CD4-positive, alpha-beta T cell treated with Interleukin-12 subunit alpha and Interleukin-12 subunit beta, for 1 hour (primary cell): ENCODE measurements at regions not wholly inside any gene's neighbourhood (a gene's known extent, or its start where the extent isn't known, plus 50 kb on each side); places are given as distances from the start of the nearest gene placed in this dataset.
"Not testable (repeated sequence)": the region's sequence is repeated elsewhere in the genome, so short reads cannot be mapped to it uniquely, and the experiment has no call there.

Source experiments
- DNase-seq: peaks from one replicate; pipeline ENCODE4 v3.0.0-alpha.2; 2020

DNA sequence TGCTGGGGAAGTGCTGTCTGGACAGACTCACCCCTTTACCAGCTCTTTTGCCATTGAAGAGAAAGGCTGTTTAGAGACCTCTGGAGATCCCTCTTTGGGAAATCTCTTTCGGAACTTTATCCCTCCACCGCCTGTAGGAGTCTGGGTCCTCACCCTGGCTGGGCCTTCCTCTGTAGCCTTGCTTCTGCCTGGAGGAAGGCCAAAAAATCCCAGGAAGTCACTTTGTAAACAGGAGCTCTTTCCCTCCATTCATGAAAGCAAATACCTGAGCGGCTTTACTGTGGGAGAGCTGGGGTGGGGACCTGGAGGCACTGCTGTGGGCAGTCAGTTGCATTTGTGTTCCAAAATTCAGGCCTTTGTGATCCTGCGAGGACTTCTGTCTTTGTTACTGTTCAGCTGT is 126.2 kb downstream of the KLF6 start:
- no peak for DNase-seq

- DNase-seq, result no peak
Measured at GRCh38 chr10:3656214-3656613, 128.8 kb downstream of the KLF6 start.

DNA sequence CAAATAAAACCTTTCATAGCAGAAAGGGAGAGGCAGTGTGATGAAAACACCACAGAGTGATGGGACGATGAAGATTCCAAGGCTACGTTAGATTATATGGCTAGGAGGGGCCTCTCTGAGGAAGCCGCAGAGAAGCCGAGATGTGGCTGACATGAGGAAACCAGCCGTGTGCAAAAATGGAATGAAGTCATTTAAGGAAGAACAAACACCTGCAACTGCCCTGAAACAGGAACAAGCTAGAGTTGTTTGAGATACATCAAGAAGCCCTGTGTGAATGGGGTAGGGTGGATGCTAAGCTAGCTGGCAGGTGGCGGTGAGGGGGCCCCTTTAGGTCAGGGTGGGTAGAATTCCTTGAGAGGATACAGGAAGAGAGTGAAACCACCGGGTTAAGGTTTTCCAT is 129.5 kb downstream of the KLF6 start:
- no peak for DNase-seq

DNA sequence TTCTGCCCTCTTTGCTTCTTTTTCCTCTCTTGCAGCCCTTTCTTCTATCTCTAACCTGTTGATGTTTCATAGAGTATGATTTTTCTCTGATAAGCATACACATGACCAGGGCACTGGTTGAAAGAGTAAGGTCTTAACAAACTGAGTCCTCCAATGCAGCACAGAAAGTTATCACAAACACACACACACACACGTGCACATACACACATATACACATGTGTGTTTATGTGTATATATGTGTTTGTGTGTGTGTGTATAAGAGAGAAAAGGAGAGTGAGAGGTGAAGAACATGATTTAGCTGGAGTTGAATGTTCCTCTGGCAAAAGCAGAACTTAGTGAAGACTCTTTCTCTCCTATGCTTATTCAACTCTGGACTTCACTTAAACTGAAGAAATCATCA is 130.0 kb downstream of the KLF6 start:
- DNase-seq, result no peak

- DNase-seq, result no peak
Measured at GRCh38 chr10:3654496-3654895, 130.5 kb downstream of the KLF6 start.

DNA sequence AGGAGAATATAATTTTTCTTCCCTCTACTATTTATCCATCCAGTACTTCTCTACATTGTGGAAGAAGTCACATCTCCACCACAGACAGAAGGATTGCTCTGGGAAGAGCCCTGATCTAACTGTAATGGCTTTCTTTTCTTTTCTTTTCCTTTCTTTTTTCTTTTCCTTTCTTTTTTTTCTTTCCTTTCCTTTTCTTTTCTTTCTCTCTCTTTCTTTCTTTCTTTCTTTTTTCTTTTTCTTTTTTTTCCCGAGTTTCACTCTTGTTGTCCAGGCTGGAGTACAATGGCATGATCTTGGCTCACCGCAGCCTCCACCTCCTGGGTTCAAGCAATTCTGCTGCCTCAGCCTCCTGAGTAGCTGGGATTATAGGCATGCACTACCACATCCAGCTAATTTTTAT is 131.7 kb downstream of the KLF6 start:
- DNase-seq, result not testable (repeated sequence)

DNA sequence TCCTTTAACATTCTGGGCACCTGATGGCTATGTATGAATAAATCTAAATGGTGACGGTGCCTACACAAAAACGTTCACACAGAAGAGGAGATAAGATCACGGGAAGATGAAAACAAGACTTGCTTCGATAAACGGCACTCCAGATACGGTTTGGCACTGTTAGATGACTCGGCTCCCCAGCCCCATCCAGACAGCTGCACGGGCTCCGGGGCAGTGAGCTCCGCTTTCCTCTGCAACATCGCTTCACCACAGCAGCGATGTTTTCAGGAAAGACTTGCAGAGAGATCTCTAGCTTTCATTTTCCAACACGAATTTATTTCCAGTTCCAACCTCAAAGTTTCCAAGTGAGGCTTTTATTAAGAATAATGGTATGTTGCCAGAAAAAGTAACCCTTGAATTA is 132.1 kb downstream of the KLF6 start:
- DNase-seq, result peak; percentile 4

DNA sequence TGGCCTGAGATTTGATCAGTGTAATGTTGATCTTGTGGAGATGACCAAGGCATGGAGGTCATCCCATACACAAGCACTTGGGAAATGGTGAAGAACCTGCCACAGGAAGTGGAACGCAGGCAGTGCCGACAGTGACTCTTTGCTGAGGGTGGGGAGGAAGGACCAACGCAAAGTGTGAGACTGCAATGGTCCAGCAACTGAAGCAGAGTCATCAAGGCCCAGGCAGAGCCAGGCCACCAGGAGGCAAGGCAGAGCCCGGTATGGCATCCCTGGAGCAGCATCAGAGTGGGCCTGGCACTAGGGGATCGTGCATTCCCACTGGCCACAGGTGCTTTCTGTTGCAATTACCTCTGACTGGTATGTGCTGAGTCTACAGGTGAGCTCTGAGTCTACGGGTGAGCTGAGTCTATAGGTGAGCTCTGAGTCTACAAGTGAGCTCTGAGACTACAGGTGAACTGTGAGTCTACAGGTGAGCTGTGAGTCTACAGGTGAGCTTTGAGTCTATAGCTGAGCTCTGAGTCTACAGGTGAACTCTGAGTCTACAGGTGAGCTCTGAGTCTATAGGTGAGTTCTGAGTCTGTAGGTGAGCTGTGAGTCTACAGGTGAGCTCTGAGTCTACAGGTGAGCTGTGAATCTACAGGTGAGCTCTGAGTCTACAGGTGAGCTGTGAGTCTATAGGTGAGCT is 132.9 kb downstream of the KLF6 start:
- no peak for DNase-seq

GRCh38 chr10:3648576-3648975 is 136.4 kb downstream of the KLF6 start:
- DNase-seq, result no peak

DNA sequence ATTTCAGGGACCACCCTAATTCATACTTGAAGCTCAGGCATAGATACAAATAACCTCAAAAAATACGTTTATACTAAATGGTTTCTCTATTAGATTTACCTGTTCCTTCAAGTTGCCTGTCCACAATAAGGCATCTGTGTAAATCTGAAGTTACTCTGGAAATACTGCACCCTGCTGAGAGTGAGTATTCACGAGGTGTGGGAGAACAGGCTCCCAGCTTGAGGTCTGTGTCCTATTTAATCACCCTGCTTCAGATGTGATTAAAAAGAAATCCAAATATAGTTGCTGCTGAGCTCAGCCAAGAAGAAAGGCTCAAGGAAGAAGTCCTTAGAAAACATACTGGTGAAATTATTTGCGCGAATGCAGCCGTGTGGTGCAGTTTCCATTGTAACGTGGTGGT is 136.8 kb downstream of the KLF6 start:
- no peak for DNase-seq

GRCh38 chr10:3647074-3647473 is 137.9 kb downstream of the KLF6 start:
- no peak for DNase-seq

DNA sequence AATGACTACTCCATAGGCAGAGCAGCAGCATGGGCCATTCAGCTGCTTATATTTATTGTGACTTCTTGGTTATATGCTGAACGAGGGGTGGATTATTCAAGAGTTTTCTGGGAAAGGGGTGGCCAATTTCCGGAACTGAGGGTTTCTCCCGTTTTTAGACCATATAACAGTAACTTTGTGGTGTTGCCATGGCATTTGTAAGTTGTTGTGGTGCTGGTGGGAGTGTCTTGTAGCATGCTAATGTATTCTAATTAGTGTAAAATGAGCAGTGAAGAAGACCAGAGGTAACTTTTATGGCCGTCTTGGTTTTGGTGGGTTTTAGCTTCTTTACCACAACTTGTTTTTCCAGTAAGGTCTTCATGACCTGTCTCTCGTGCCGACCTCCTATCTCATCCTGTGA is 139.6 kb downstream of the KLF6 start:
- DNase-seq, result no peak

DNA sequence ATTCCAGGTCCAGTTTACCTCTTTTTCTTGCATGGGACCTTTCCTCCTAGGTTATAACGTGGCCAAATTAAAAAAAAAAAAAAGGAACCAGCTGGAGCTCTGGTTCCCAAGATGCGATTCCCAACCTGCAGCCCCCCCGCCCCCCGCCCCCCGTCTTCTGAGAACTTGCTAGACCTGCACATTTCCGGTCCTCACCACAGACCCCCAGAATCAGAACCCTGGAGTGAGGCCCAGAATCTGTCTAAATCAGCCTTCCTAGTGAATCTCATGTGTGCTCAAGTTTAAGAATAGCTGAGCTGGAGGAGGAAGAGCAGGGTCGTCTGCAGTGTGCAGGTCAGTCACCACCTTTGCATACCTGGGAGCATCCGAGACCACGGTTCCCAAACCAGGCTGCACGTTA is 144.2 kb downstream of the KLF6 start:
- DNase-seq, result no peak

DNA sequence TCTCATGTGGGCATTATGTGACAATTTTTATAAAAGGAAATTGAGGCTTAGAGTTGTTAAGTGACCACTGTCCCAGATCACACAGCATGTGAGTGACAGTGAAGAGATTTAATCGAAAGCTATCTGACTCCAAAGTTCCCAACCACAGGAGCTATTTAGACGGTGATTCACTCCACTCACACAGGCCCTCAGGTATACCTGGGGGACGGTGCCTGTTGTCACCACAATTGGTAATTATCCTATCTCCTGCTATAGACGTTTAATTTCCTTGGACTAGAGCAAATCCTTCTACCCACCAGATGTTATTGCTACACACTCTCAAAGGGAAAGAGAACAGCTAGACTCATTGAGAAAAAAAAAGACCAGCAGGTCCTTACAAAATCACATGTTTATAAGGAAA is 145.5 kb downstream of the KLF6 start:
- no peak for DNase-seq

DNA sequence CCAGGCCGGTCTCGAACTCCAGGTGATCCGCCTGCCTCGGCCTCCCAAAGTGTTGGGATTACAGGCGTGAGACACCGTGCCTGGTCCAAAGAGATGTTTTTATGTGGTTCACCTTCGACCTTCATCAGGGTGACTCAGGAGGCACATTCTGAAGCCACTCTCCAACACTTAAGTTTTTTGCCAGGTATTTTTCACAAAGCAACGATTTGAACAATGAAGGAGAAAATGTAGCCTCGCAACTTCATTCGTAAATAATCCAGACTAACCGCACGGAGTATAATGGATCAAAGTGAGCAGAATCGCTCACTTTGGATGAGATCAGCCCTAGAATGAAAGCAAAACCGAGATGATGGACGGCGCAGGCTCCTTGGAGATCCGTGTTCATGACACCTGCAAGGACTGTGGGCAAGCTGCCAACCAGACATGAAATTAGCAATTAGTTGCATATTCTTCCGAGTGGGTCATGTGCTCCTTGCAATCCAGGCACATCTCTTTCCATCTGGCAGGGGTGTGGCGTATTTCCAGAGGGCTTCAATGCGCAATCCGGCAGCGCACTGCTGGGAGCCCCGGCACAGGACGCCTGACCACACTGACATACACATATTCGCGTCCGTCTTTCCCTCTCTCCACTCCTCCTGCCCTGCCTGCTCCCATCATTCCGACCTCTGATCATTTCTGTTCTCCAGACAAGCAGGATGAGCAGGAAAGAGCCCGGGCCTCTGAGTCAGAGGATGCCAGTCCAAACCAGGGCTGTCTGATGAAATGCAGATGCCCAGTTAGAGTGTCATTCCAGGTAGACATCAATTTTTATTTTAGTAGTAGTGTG is 148.4 kb downstream of the KLF6 start:
- DNase-seq, result no peak

- DNase-seq, result no peak
Measured at GRCh38 chr10:3635697-3636096, 149.3 kb downstream of the KLF6 start.

- no peak for DNase-seq
Measured at GRCh38 chr10:3635211-3635671, 149.8 kb downstream of the KLF6 start.

DNA sequence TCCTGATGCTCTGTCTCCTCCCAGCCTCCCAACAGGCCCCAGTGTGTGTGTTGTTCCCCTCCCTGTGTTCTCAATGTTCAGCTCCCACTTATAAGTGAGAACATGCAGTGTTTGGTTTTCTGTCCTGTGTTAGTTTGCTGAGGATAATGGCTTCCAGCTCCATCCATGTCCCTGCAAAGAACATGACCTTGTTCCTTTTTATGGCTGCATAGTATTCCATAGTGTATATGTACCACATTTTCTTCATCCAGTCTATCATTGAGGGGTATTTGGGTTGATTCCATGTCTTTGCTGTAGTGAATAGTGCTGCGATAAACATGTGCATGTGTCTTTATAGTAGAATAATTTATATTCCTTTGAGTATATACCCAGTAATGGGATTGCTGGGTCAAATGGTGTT is 150.4 kb downstream of the KLF6 start:
- DNase-seq, result not testable (repeated sequence)

DNA sequence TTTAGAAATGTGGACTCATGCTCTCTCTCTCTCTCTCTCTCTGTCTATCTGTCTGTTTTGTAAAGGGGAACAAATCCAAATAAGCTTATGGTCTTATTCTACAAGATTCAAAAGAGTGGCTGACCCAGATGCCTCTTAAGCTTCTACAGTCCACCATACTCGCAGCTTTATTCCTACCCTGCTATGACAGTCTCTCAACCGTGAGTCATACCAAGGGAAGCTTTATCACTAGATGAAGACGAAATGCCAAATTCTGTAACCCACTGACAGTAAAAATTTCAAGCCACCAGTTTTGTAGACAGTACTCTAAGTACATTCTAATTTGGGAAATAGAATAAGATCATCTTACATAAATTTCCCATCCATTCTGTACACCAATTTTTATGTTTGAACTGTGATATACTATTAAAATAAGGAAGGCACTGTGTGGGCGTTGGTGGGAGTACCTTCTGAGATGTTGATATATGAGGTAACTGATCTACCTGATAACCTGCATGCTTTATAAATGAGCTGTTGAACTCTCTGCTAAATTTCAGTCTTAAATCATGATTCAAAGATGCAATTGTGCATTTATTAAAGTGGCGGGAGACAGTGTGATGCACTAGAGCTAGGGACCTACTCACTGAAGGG is 153.2 kb downstream of the KLF6 start:
- no peak for DNase-seq

DNA sequence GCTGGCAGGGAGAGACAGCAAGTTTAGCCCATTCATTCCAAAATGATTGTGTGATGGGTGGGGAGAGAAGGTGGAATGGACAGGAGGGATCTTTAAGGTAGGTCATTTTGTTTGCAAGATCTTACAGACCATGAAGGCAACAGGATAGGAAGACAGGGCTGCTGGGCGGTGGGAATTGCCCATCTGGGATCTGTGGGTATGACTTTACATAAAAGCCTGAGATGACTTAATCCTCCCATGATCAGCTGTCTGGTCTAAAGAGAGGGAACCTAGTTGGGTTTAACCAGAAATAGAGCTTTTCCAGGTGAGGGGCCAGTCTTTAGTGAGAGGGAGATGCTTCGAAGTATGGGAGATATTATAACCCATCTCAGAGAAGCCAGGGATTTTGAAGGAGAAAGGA is 153.7 kb downstream of the KLF6 start:
- DNase-seq, result no peak

DNA sequence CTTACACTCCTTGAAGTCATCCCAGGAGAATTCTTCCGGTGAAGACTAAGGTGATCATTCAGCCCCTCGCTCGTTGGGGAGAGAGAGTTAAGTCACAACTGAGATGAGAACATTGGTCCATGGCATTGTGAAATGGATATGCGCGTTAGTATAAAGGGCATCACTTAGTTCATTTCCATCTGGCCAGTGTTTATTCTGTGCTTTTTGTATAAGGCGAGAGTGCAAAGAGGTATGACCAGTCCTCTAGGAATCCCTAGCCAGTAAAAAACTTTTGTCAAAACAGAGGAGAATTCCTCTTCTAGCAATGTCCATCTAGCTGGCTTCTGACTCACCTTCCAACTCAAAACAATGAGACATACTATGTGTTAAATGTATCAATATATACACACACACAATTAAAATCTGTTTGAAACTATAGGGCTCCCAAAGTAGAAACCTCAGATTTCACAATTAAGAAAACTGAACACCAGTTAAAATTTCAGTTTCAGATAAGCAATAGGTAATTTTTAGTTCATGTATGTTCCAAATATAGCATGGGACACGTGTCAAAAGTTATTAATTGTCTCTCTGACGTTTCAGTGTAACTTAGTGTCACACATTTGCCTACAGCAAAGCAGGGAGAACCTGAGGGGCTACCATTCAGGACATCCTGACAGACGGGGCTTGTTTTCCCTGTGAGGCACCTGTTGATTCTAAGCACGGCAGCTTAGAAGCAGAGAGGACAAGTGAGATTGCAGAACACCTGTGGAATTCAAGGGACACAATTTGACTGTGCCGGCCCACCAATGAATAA is 158.9 kb downstream of the KLF6 start:
- no peak for DNase-seq

DNA sequence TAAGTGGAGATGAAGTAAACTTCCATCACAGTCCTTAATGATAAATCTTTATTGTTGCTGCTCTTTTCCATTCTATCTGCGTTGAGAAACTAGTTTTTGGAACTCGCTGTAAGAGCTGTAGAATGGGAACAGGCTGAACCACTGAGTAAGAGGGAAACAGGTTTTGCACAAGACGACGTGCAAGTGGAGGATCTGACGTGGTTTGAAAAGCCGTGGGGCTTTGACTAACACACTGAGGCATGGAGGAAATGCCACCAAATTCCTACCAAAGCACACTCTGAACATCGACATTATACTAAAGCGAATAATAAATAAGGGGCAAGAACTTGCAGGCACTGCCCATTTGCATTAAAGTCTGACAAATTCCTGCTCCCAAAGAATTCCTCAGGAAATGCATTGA is 160.6 kb downstream of the KLF6 start:
- no peak for DNase-seq

- DNase-seq, result no peak
Measured at GRCh38 chr10:3623746-3624145, 161.3 kb downstream of the KLF6 start.
